B cell (primary cell): ENCODE measurements at regions not wholly inside any gene's neighbourhood (a gene's known extent, or its start where the extent isn't known, plus 50 kb on each side); places are given as distances from the start of the nearest gene placed in this dataset.

Experiments
- ATAC-seq: fragments of 200-7000 bp; cut with Tn5 transposase; one replicate; pipeline ENCODE4 v1.10.0; 2021; ENCODE audit warnings: low read depth, mild to moderate bottlenecking, moderate number of reproducible peaks, moderate library complexity
- CTCF ChIA-PET: fragments of 350-600 bp; sonication (Branson Sonifier 250); formaldehyde crosslinking; loops from one replicate; lab custom pipeline; 2021; ENCODE audit warnings: antibody characterized with exemption, inconsistent platforms; lab: Charles Lee
- POLR2A ChIA-PET: fragments of 350-600 bp; sonication (Branson Sonifier 250); formaldehyde crosslinking; loops from one replicate; lab custom pipeline; 2021; ENCODE audit warnings: antibody characterized with exemption; lab: Charles Lee
- DNase-seq: peaks from one replicate; pipeline ENCODE4 v3.0.0; 2013
- H2AFZ ChIP-seq: 2 replicates; pipeline ENCODE4 v1.6.1; 2012; ENCODE audit warnings: mild to moderate bottlenecking, low read depth, low read length; ENCODE audit not compliant: insufficient read depth, poor library complexity, severe bottlenecking
- H3K27ac ChIP-seq, 2 donors: 1 replicate in 1 of 2; 2 replicates in 1 of 2; pipeline ENCODE4 v1.5.1; 2012 to 2013; ENCODE audit warnings: low read length in 2 of 2, mild to moderate bottlenecking in 2 of 2, moderate library complexity in 1 of 2
- H3K27me3 ChIP-seq, 4 experiments: fragments of 200-600 bp in 1 of 4; sonication (generic) in 1 of 4; replicated peaks in 1 of 4; 1 replicate in 2 of 4; 2 replicates in 2 of 4; pipeline versions ENCODE4 v1.6.1 to v1.7.0; 2013 to 2016; ENCODE audit warnings: low read length in 3 of 4, mild to moderate bottlenecking in 2 of 4, mixed read lengths in 1 of 4, moderate library complexity in 1 of 4; ENCODE audit not compliant: insufficient read depth in 4 of 4, control insufficient read depth in 3 of 4; ENCODE audit errors: control extremely low read depth in 1 of 4
- H3K36me3 ChIP-seq, 2 experiments: replicated peaks in 1 of 2; 1 replicate in 1 of 2; 2 replicates in 1 of 2; pipeline versions ENCODE4 v1.6.1 to v1.7.1; 2013; ENCODE audit warnings: low read length in 1 of 2; ENCODE audit not compliant: insufficient read depth in 2 of 2, control insufficient read depth in 1 of 2; ENCODE audit errors: control extremely low read depth in 1 of 2, extremely low read depth in 1 of 2
- H3K4me1 ChIP-seq, 2 donors: fragments of 200-600 bp in 1 of 2; sonication (generic) in 1 of 2; 1 replicate in 1 of 2; 2 replicates in 1 of 2; pipeline versions ENCODE4 v1.5.1 to v1.6.1; 2013 to 2017; ENCODE audit warnings: low read length in 2 of 2; ENCODE audit not compliant: control insufficient read depth in 2 of 2, insufficient read depth in 2 of 2
- H3K4me2 ChIP-seq: replicated peaks from 2 replicates; pipeline ENCODE3; 2012; ENCODE audit warnings: mild to moderate bottlenecking, low read depth, low read length; ENCODE audit not compliant: poor library complexity, severe bottlenecking
- H3K4me3 ChIP-seq, 5 experiments: fragments of 200-600 bp in 1 of 5; sonication (generic) in 1 of 5; 1 replicate in 3 of 5; 2 replicates in 2 of 5; pipeline versions ENCODE4 v1.5.1 to v1.7.0; 2011 to 2016; ENCODE audit warnings: low read length in 4 of 5, mild to moderate bottlenecking in 4 of 5, low read depth in 2 of 5, control low read depth in 1 of 5, moderate library complexity in 1 of 5; ENCODE audit not compliant: insufficient read depth in 1 of 5; ENCODE audit errors: control extremely low read depth in 1 of 5, extremely low read depth in 1 of 5
- H3K79me2 ChIP-seq: fragments of 200-600 bp; sonication (generic); one replicate; pipeline ENCODE4 v1.6.0; 2016; ENCODE audit warnings: low read length; ENCODE audit not compliant: control insufficient read depth, insufficient read depth
- H3K9ac ChIP-seq: fragments of 200-600 bp; sonication (generic); 2 replicates; pipeline ENCODE4 v1.6.1; 2017; ENCODE audit warnings: mild to moderate bottlenecking, low read length, moderate library complexity
- H3K9me3 ChIP-seq, 3 donors: one replicate each; pipeline versions ENCODE4 v1.6.1 to v1.7.1; 2013; ENCODE audit warnings: low read length in 2 of 3; ENCODE audit not compliant: control insufficient read depth in 2 of 3, insufficient read depth in 1 of 3; ENCODE audit errors: control extremely low read depth in 1 of 3
- H4K20me1 ChIP-seq: 2 replicates; pipeline ENCODE4 v1.6.0; 2012; ENCODE audit warnings: mild to moderate bottlenecking, low read length; ENCODE audit not compliant: insufficient read depth, control insufficient read depth, poor library complexity, severe bottlenecking
- H3K27ac Mint-ChIP-seq: one replicate; pipeline ENCODE4 v1.8.0; 2021; ENCODE audit warnings: mixed read lengths
- H3K27me3 Mint-ChIP-seq: one replicate; pipeline ENCODE4 v1.8.0; 2021; ENCODE audit warnings: mixed read lengths
- H3K4me1 Mint-ChIP-seq: one replicate; pipeline ENCODE4 v1.8.0; 2021; ENCODE audit warnings: mixed read lengths
- H3K4me3 Mint-ChIP-seq: one replicate; pipeline ENCODE4 v1.8.0; 2021; ENCODE audit warnings: mixed read lengths
- H3K9me3 Mint-ChIP-seq: one replicate; pipeline ENCODE4 v1.8.0; 2022; ENCODE audit warnings: mixed read lengths; ENCODE audit not compliant: insufficient read depth
- EZH2 ChIP-seq: IDR thresholded peaks from 2 replicates; pipeline ENCODE4 v1.6.1; 2012; ENCODE audit warnings: borderline replicate concordance, low read depth, mild to moderate bottlenecking, moderate library complexity, low read length; ENCODE audit not compliant: insufficient read depth, poor library complexity, severe bottlenecking
- WGBS: methylation state at CpG from one replicate; pipeline ENCODE4 v1.1.5; 2013; ENCODE audit warnings: missing lambda C conversion rate; ENCODE audit not compliant: insufficient coverage; 5-methylcytosine and 5-hydroxymethylcytosine counted together
- intact Hi-C: fragments of 100-400 bp; cut with micrococcal nuclease; formaldehyde crosslinking; loops from one replicate; pipeline ENCODE4 v1.10.0; 2022
- TF ChIP-seq, protein P1 (sequence below): fragments of 200-600 bp; IDR thresholded peaks from one replicate; pipeline ENCODE4 v1.8.0; 2022; ENCODE audit warnings: antibody characterized with exemption, mild to moderate bottlenecking

DNA sequence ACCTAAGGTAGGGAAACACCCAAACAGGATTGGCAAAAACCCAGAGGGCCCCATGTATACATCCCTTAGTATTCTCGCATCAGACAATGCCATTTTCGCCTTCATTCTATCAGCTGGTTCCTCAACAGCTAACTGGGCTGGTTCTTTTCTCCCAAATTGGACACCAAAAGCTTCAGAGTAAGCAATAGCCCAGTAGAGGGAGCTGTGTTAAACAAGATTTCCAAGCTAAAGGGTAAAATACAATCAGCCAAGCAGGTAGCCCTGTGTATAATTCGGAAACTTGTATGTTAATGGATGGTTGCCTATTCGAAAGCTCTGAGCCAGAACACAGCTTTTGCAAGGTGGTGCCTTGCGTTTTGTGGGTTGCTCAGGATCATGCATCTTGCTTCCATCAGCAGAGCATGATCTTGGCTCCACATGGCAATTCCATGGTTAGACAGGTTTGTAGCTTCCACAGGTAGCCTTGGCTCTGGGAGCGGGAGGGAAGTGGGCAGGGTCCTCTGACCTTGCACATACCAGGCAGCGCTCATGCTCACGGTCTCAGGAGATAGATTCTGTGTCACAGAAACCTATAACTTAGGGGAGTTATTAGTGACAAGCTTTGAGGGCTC lies 115.2 kb upstream of the LNX1 start:
- H3K4me1 ChIP-seq, result peaks cover 43 to 44% of the 10 kb centered on the region in 2 donors
- ATAC-seq, result no peak
- H3K79me2 ChIP-seq, result no peaks in the 10 kb centered on the region
- 59% methylated on average over 4 of the region's 8 CpGs for WGBS
- Mint-ChIP-seq H3K4me1 (peaks cover 58% of the 10 kb centered on the region), H3K27me3 (no peaks in the 10 kb centered on the region), H3K9me3 (no peaks in the 10 kb centered on the region), H3K27ac (peak overlapping the region; percentile 22), H3K4me3 (no peak overlapping the region)
- no peak overlapping the region for H2AFZ ChIP-seq
- intact Hi-C loops, result loop anchor here (1.0 to 5.0 kb wide), 3 partner anchors 98 to 526 kb away; no protein-coding TSS in a partner anchor
- POLR2A ChIA-PET, result no interaction called here
- CTCF ChIA-PET, result interaction anchor here (0.6 to 3.3 kb wide), 32 partner anchors 8 to 527 kb away, joined by 3 to 33 read pairs (median 5); no protein-coding TSS in a partner anchor
- no peak overlapping the region for H3K4me3 ChIP-seq
- H4K20me1 ChIP-seq, result no peaks in the 10 kb centered on the region
- no peak overlapping the region for H3K27ac ChIP-seq
- peak; percentile 60 for DNase-seq
- TF ChIP-seq, protein P1, sequence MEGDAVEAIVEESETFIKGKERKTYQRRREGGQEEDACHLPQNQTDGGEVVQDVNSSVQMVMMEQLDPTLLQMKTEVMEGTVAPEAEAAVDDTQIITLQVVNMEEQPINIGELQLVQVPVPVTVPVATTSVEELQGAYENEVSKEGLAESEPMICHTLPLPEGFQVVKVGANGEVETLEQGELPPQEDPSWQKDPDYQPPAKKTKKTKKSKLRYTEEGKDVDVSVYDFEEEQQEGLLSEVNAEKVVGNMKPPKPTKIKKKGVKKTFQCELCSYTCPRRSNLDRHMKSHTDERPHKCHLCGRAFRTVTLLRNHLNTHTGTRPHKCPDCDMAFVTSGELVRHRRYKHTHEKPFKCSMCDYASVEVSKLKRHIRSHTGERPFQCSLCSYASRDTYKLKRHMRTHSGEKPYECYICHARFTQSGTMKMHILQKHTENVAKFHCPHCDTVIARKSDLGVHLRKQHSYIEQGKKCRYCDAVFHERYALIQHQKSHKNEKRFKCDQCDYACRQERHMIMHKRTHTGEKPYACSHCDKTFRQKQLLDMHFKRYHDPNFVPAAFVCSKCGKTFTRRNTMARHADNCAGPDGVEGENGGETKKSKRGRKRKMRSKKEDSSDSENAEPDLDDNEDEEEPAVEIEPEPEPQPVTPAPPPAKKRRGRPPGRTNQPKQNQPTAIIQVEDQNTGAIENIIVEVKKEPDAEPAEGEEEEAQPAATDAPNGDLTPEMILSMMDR, result peak; percentile 67
- TF ChIP-seq EZH2, result no peak
- no peak overlapping the region for H3K4me2 ChIP-seq
- no peaks in the 10 kb centered on the region for H3K27me3 ChIP-seq
- no peak overlapping the region for H3K9ac ChIP-seq
- no peaks in the 10 kb centered on the region for H3K36me3 ChIP-seq
- no peaks in the 10 kb centered on the region for H3K9me3 ChIP-seq

DNA sequence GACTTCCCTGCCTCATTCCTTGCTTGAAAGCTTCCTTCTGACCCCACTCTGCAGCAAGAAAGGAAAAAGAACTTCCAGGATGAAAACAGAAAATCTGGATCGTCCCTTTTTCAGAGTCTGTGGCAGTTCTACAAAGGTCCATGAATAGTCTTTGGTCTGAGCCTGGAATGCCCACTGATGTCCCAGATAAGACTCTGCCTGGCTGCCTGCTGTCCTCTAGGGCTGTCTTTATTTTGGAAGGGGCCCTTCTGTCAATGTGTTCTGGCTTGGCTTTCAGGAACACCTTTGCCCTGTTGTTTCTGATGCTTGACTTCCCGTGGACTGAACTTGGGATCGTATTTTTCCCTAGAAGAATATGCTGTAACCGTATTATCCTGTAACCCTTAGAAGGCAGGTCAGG lies 114.7 kb upstream of the LNX1 start:
- POLR2A ChIA-PET, result no interaction called here
- 78% methylated on average over 3 of the region's 4 CpGs for WGBS

More for the DNA sequence above, 114.7 kb upstream of the LNX1 start:
- no peak overlapping the region for H3K4me2 ChIP-seq
- no peaks in the 10 kb centered on the region for H3K36me3 ChIP-seq
- H4K20me1 ChIP-seq, result no peaks in the 10 kb centered on the region
- CTCF ChIA-PET, result interaction anchor here (0.8 to 3.3 kb wide), 29 partner anchors 8 to 528 kb away, joined by 3 to 33 read pairs (median 5); no protein-coding TSS in a partner anchor
- Mint-ChIP-seq H3K4me1 (peaks cover 63% of the 10 kb centered on the region), H3K27ac (peak overlapping the region; percentile 70), H3K27me3 (no peaks in the 10 kb centered on the region), H3K9me3 (no peaks in the 10 kb centered on the region), H3K4me3 (peak overlapping the region; percentile 38)
- intact Hi-C loops, result loop anchor here (1.0 to 5.0 kb wide), 3 partner anchors 98 to 526 kb away; no protein-coding TSS in a partner anchor
- DNase-seq (no peak), ATAC-seq (no peak)
- no peak overlapping the region for H3K9ac ChIP-seq
- H3K4me3 ChIP-seq, result no peak overlapping the region
- no peaks in the 10 kb centered on the region for H3K27me3 ChIP-seq
- TF ChIP-seq, protein P1, result no peak
- TF ChIP-seq EZH2, result no peak
- no peaks in the 10 kb centered on the region for H3K9me3 ChIP-seq
- no peak overlapping the region for H2AFZ ChIP-seq
- no peak overlapping the region for H3K27ac ChIP-seq
- H3K79me2 ChIP-seq, result no peaks in the 10 kb centered on the region
- H3K4me1 ChIP-seq, result peaks cover 43 to 48% of the 10 kb centered on the region in 2 donors
